ENCODE measurements at regions not wholly inside any gene's neighbourhood (a gene's known extent, or its start where the extent isn't known, plus 50 kb on each side); places are given as distances from the start of the nearest gene placed in this dataset.

DNA sequence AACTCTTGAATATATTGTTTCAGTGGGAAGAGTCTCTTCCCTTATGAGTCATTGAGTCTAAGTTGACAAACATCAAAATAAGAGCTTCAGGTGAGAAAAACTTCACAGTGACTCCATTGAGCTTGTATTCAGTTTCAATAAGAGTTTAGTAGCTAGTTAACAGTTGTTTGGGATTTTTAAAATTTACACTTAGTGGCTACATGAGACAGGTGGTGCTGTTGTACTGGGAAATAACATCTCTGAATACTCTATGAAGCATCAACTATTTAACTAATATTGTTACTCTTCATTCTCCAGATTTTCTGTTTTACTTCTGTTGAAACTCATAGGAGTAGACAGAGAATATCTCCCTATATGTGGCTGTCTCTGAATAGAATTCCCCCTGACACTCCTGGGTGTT is 1609.1 kb downstream of the C4orf33 start:
- no peaks in the 10 kb centered on the region for H3K9me3 ChIP-seq (ENCODE audit: control insufficient read depth, low read length)
- no peak overlapping the region for H3K9ac ChIP-seq
- H3K36me3 ChIP-seq (ENCODE audit: control insufficient read depth, insufficient read depth, low read length), result no peaks in the 10 kb centered on the region
- H3K4me1 ChIP-seq, result no peaks in the 10 kb centered on the region
- no peaks in the 10 kb centered on the region for H3K27me3 ChIP-seq (ENCODE audit: control insufficient read depth, insufficient read depth, low read length)
- no peak for TF ChIP-seq CTCF (IDR thresholded peaks at IDR 0.05)
- no peak overlapping the region for H2AFZ ChIP-seq
- H3K27ac ChIP-seq, result no peak overlapping the region
- H3K79me2 ChIP-seq, result no peaks in the 10 kb centered on the region
- H3K4me3 ChIP-seq (ENCODE audit: low read depth, low read length), result no peak overlapping the region
- no peak overlapping the region for H3K4me2 ChIP-seq (ENCODE audit: low read length)

- H2AFZ ChIP-seq, result no peak overlapping the region
Measured at GRCh38 chr4:130712038-130712437, 1616.1 kb downstream of the C4orf33 start.

DNA sequence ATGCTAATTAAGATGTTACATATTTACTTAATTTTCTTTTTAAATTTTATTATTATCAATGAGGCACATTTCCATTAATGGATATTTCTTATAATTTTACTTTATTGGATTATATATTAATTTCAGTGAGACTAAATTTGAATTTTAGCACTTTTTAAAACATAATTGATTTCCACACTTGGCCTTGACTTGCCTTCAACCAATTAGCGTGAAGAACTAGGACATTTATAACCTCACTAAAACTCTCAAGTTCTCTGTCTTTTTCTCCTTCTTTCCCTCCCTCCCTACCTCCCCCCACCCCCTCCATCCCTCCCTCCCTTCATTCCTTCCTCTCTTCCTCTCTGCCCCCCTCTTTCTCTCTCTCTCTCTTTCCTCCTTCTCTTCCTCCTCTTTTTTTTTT is 1618.1 kb downstream of the C4orf33 start:
- no peaks in the 10 kb centered on the region for H3K4me1 ChIP-seq
- H2AFZ ChIP-seq, result no peak overlapping the region
- H3K9me3 ChIP-seq (ENCODE audit: control insufficient read depth, low read length), result no peaks in the 10 kb centered on the region
- no peak overlapping the region for H3K4me2 ChIP-seq (ENCODE audit: low read length)
- no peaks in the 10 kb centered on the region for H3K36me3 ChIP-seq (ENCODE audit: control insufficient read depth, insufficient read depth, low read length)
- no peak for TF ChIP-seq CTCF (IDR thresholded peaks at IDR 0.05)
- H3K27me3 ChIP-seq (ENCODE audit: control insufficient read depth, insufficient read depth, low read length), result no peaks in the 10 kb centered on the region
- H3K79me2 ChIP-seq, result no peaks in the 10 kb centered on the region
- H3K9ac ChIP-seq, result no peak overlapping the region
- no peak overlapping the region for H3K27ac ChIP-seq
- no peak overlapping the region for H3K4me3 ChIP-seq (ENCODE audit: low read depth, low read length)

More at GRCh38 chr4:130712038-130712437, 1616.1 kb downstream of the C4orf33 start:
- no peaks in the 10 kb centered on the region for H3K9me3 ChIP-seq (ENCODE audit: control insufficient read depth, low read length)
- H3K79me2 ChIP-seq, result no peaks in the 10 kb centered on the region
- no peak overlapping the region for H3K27ac ChIP-seq
- no peaks in the 10 kb centered on the region for H3K4me1 ChIP-seq
- no peak overlapping the region for H3K4me2 ChIP-seq (ENCODE audit: low read length)
- no peak for TF ChIP-seq CTCF (IDR thresholded peaks at IDR 0.05)
- no peak overlapping the region for H3K4me3 ChIP-seq (ENCODE audit: low read depth, low read length)
- no peaks in the 10 kb centered on the region for H3K27me3 ChIP-seq (ENCODE audit: control insufficient read depth, insufficient read depth, low read length)
- H3K36me3 ChIP-seq (ENCODE audit: control insufficient read depth, insufficient read depth, low read length), result no peaks in the 10 kb centered on the region
- no peak overlapping the region for H3K9ac ChIP-seq

DNA sequence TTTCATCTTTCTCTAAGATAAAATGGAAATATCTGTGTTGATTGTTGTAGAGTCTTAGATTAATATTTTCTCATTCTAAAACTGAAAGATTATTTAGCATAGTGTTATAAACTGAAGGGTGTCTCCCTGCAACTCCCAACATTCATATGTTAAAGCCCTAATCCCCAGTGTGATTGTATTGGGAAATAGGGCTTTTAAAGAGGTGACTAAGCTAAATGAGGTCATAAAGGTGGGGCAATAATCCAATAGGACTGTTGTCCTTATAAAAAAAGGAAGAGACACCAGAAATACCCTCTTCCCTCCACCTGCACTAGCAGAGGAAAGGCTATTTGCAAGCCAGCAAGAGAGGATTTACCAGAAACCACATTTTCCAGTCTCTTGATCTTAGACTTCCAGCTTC is 1626.4 kb downstream of the C4orf33 start:
- Histone ChIP-seq H3K9me3 (ENCODE audit: control insufficient read depth, low read length) (no peaks in the 10 kb centered on the region), H2AFZ (no peak overlapping the region), H3K27me3 (ENCODE audit: control insufficient read depth, insufficient read depth, low read length) (no peaks in the 10 kb centered on the region), H3K79me2 (no peaks in the 10 kb centered on the region), H3K4me2 (ENCODE audit: low read length) (no peak overlapping the region), H3K27ac (no peak overlapping the region), H3K4me3 (ENCODE audit: low read depth, low read length) (no peak overlapping the region), H3K9ac (no peak overlapping the region), H3K4me1 (no peaks in the 10 kb centered on the region), H3K36me3 (ENCODE audit: control insufficient read depth, insufficient read depth, low read length) (no peaks in the 10 kb centered on the region)
- TF ChIP-seq CTCF (IDR thresholded peaks at IDR 0.05), result no peak

DNA sequence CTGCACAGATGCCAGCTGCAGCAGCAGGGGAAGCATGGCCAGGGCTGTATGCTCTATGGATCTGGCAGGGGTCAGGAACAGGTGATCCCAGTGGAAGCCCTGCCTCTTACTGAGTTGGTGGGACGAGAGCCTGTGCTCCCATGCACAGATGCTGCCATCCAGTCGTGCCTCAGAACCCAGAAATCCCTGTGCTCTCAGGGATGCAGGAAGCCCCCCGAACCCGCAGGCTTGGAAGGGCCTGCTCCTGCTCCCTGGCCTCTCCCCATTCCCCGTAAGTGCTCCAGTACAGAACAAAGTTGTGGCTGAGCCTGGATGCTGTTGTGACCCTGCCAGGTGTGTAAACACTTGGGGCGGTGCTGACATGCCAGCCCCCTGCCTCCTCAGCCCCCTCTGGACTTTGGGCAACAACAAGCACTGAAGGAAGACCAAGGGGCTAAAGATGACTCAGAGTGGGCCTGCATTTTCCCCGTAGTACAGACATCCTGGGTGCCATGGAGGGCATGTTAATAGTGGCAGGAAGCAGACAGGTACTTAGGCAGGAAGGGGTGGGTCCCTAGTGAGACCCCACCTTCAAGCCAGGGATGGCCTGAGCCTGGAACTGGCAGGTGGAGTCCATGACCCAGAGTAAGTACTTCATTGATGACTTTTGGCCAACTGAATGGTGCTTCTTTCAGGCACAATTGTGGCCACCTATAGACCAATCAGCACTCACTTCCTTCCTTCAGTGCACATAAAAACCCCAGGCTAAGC is 1640.7 kb downstream of the C4orf33 start:
- H3K36me3 ChIP-seq (ENCODE audit: control insufficient read depth, insufficient read depth, low read length), result no peaks in the 10 kb centered on the region
- no peak overlapping the region for H3K4me3 ChIP-seq (ENCODE audit: low read depth, low read length)
- H3K4me2 ChIP-seq (ENCODE audit: low read length), result no peak overlapping the region
- H3K4me1 ChIP-seq, result no peaks in the 10 kb centered on the region
- no peak overlapping the region for H3K9ac ChIP-seq
- no peak overlapping the region for H3K27ac ChIP-seq
- H3K79me2 ChIP-seq, result no peaks in the 10 kb centered on the region
- H3K27me3 ChIP-seq (ENCODE audit: control insufficient read depth, insufficient read depth, low read length), result no peaks in the 10 kb centered on the region
- TF ChIP-seq CTCF (IDR thresholded peaks at IDR 0.05), result no peak
- H2AFZ ChIP-seq, result no peak overlapping the region
- no peaks in the 10 kb centered on the region for H3K9me3 ChIP-seq (ENCODE audit: control insufficient read depth, low read length)
